Stimulated activated CD8-positive, alpha-beta memory T cell treated with anti-CD3 and anti-CD28 coated beads, Interleukin-7, amount 100 ng/mL, for 48 hours (primary cell): ENCODE measurements at regions not wholly inside any gene's neighbourhood (a gene's known extent, or its start where the extent isn't known, plus 50 kb on each side); places are given as distances from the start of the nearest gene placed in this dataset.

Experiments
- DNase-seq, 2 donors: peaks; one replicate each; pipeline ENCODE4 v3.0.0-alpha.2; 2020; ENCODE audit warnings: low read depth in 1 of 2; ENCODE audit errors: extremely low read depth in 1 of 2

- DNase-seq = no peak
These were observed 92.4 kb upstream of the TMEM45B start for GRCh38 chr11:129723146-129723760.

- DNase-seq = no peak
These were observed 91.9 kb upstream of the TMEM45B start for GRCh38 chr11:129723761-129724162.

- no peak for DNase-seq
These were observed 90.8 kb upstream of the TMEM45B start for GRCh38 chr11:129724866-129725265.

GRCh38 chr11:129726179-129726578, 89.5 kb upstream of the TMEM45B start:
- DNase-seq = no peak

- DNase-seq = no peak
These were observed 87.1 kb upstream of the TMEM45B start for GRCh38 chr11:129728581-129728980.

GRCh38 chr11:129729216-129729615, 86.4 kb upstream of the TMEM45B start:
- no peak for DNase-seq

- no peak for DNase-seq
These were observed 85.8 kb upstream of the TMEM45B start for GRCh38 chr11:129729823-129730222.

- DNase-seq = no peak
These were observed 84.3 kb upstream of the TMEM45B start for GRCh38 chr11:129731316-129731715.

- DNase-seq = no peak
These were observed 82.7 kb upstream of the TMEM45B start for GRCh38 chr11:129732941-129733340.

GRCh38 chr11:129733384-129733783, 82.3 kb upstream of the TMEM45B start:
- DNase-seq = no peak

GRCh38 chr11:129733981-129734380, 81.7 kb upstream of the TMEM45B start:
- DNase-seq = no peak

GRCh38 chr11:129734654-129735053, 81.0 kb upstream of the TMEM45B start:
- no peak for DNase-seq

- no peak for DNase-seq
These were observed 77.8 kb upstream of the TMEM45B start for GRCh38 chr11:129737831-129738230.

- no peak for DNase-seq
These were observed 77.4 kb upstream of the TMEM45B start for GRCh38 chr11:129738242-129738641.

GRCh38 chr11:129739339-129739738, 76.3 kb upstream of the TMEM45B start:
- no peak for DNase-seq

GRCh38 chr11:129740125-129740719, 75.4 kb upstream of the TMEM45B start:
- DNase-seq = no peak

GRCh38 chr11:129743112-129743815, 72.4 kb upstream of the TMEM45B start:
- DNase-seq = no peak

- DNase-seq = no peak
These were observed 68.6 kb upstream of the TMEM45B start for GRCh38 chr11:129747071-129747470.

GRCh38 chr11:129749141-129749540, 66.5 kb upstream of the TMEM45B start:
- DNase-seq = no peak

- peak; percentile 22 to 51 for DNase-seq
These were observed 65.0 kb upstream of the TMEM45B start for GRCh38 chr11:129750343-129751292.

GRCh38 chr11:129751511-129751910, 64.1 kb upstream of the TMEM45B start:
- DNase-seq = no peak
